ENCODE measurements at regions not wholly inside any gene's neighbourhood (a gene's known extent, or its start where the extent isn't known, plus 50 kb on each side); places are given as distances from the start of the nearest gene placed in this dataset.
"Not testable (repeated sequence)": the region's sequence is repeated elsewhere in the genome, so short reads cannot be mapped to it uniquely, and the experiment has no call there.

GRCh38 chr20:30899370-30900079 lies 357.9 kb upstream of the DEFB115 start:
- DNase-seq = not testable (repeated sequence)

- DNase-seq = not testable (repeated sequence)
These were observed 357.3 kb upstream of the DEFB115 start for GRCh38 chr20:30900080-30900719.

- DNase-seq = not testable (repeated sequence)
These were observed 352.2 kb upstream of the DEFB115 start for GRCh38 chr20:30905231-30905630.

GRCh38 chr20:30910937-30911725 lies 346.3 kb upstream of the DEFB115 start:
- no peak for DNase-seq

- not testable (repeated sequence) for DNase-seq
These were observed 345.4 kb upstream of the DEFB115 start for GRCh38 chr20:30911832-30912660.

GRCh38 chr20:30912661-30913026 lies 344.8 kb upstream of the DEFB115 start:
- DNase-seq = not testable (repeated sequence)

- not testable (repeated sequence) for DNase-seq
These were observed 341.1 kb upstream of the DEFB115 start for GRCh38 chr20:30916404-30916803.

- no peak for DNase-seq
These were observed 337.8 kb upstream of the DEFB115 start for GRCh38 chr20:30919514-30920188.

- DNase-seq = no peak
These were observed 336.0 kb upstream of the DEFB115 start for GRCh38 chr20:30921286-30922071.

- no peak for DNase-seq
These were observed 335.3 kb upstream of the DEFB115 start for GRCh38 chr20:30922129-30922528.

- no peak for DNase-seq
These were observed 319.7 kb upstream of the DEFB115 start for GRCh38 chr20:30937790-30938189.

GRCh38 chr20:30949761-30950160 lies 307.7 kb upstream of the DEFB115 start:
- no peak for DNase-seq

- DNase-seq = not testable (repeated sequence)
These were observed 306.4 kb upstream of the DEFB115 start for GRCh38 chr20:30951088-30951487.

GRCh38 chr20:30956649-30957048 lies 300.8 kb upstream of the DEFB115 start:
- DNase-seq = not testable (repeated sequence)

GRCh38 chr20:30959208-30959607 lies 298.3 kb upstream of the DEFB115 start:
- DNase-seq = not testable (repeated sequence)

GRCh38 chr20:30963591-30963990 lies 293.9 kb upstream of the DEFB115 start:
- no peak for DNase-seq

GRCh38 chr20:30975859-30976258 lies 281.6 kb upstream of the DEFB115 start:
- DNase-seq = not testable (repeated sequence)

GRCh38 chr20:30985386-30985785 lies 272.1 kb upstream of the DEFB115 start:
- no peak for DNase-seq

Measured in activated gamma-delta T cell treated with Interleukin-2 at 50 U/mL for 16 hours (primary cell).